ENCODE measurements at regions not wholly inside any gene's neighbourhood (a gene's known extent, or its start where the extent isn't known, plus 50 kb on each side); places are given as distances from the start of the nearest gene placed in this dataset.

GRCh38 chr9:2339416-2339815 is 282.2 kb upstream of the VLDLR start:
- no peak for TF ChIP-seq CTCF (IDR thresholded peaks at IDR 0.05 in 2 of 3, conservative IDR thresholded peaks at IDR 0.05 in 1 of 3; ENCODE audit: control insufficient read depth in 2 of 3, extremely low read depth in 1 of 3, insufficient read depth in 1 of 3, low read depth in 3 of 3, low read length in 3 of 3)
- TF ChIP-seq EP300 (IDR thresholded peaks at IDR 0.05; ENCODE audit: borderline replicate concordance in 1 of 2, control insufficient read depth in 1 of 2, low read depth in 2 of 2, low read length in 2 of 2), result no peak
- TF ChIP-seq, protein P1, sequence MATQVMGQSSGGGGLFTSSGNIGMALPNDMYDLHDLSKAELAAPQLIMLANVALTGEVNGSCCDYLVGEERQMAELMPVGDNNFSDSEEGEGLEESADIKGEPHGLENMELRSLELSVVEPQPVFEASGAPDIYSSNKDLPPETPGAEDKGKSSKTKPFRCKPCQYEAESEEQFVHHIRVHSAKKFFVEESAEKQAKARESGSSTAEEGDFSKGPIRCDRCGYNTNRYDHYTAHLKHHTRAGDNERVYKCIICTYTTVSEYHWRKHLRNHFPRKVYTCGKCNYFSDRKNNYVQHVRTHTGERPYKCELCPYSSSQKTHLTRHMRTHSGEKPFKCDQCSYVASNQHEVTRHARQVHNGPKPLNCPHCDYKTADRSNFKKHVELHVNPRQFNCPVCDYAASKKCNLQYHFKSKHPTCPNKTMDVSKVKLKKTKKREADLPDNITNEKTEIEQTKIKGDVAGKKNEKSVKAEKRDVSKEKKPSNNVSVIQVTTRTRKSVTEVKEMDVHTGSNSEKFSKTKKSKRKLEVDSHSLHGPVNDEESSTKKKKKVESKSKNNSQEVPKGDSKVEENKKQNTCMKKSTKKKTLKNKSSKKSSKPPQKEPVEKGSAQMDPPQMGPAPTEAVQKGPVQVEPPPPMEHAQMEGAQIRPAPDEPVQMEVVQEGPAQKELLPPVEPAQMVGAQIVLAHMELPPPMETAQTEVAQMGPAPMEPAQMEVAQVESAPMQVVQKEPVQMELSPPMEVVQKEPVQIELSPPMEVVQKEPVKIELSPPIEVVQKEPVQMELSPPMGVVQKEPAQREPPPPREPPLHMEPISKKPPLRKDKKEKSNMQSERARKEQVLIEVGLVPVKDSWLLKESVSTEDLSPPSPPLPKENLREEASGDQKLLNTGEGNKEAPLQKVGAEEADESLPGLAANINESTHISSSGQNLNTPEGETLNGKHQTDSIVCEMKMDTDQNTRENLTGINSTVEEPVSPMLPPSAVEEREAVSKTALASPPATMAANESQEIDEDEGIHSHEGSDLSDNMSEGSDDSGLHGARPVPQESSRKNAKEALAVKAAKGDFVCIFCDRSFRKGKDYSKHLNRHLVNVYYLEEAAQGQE (IDR thresholded peaks at IDR 0.05; ENCODE audit: low read depth, low read length), result no peak
